Mesendoderm (in vitro differentiated cells): ENCODE measurements at regions not wholly inside any gene's neighbourhood (a gene's known extent, or its start where the extent isn't known, plus 50 kb on each side); places are given as distances from the start of the nearest gene placed in this dataset.

Experiments used
- DNase-seq: peaks from one replicate; pipeline ENCODE4 v3.0.0; 2013
- H2AK5ac ChIP-seq: 2 replicates; pipeline ENCODE4 v1.6.1; 2013; ENCODE audit warnings: low read length, inconsistent platforms
- H2BK120ac ChIP-seq: 2 replicates; pipeline ENCODE4 v1.6.1; 2013; ENCODE audit warnings: low read depth, mild to moderate bottlenecking, low read length, moderate library complexity, mixed read lengths
- H2BK15ac ChIP-seq: replicated peaks from 2 replicates; pipeline ENCODE4 v1.6.1; 2013; ENCODE audit warnings: low read depth, mild to moderate bottlenecking, moderate library complexity
- H2BK5ac ChIP-seq: 2 replicates; pipeline ENCODE4 v1.6.1; 2013; ENCODE audit warnings: low read length, inconsistent platforms
- H3K18ac ChIP-seq: 2 replicates; pipeline ENCODE4 v1.6.1; 2013; ENCODE audit warnings: mild to moderate bottlenecking, low read length, mixed read lengths
- H3K23ac ChIP-seq: one replicate; pipeline ENCODE4 v1.6.1; 2013; ENCODE audit warnings: low read length
- H3K27ac ChIP-seq: 2 replicates; pipeline ENCODE4 v1.5.1; 2013; ENCODE audit warnings: low read depth, mild to moderate bottlenecking, inconsistent platforms, low read length, moderate library complexity
- H3K27me3 ChIP-seq: 2 replicates; pipeline ENCODE4 v1.6.1; 2013; ENCODE audit warnings: low read length, control low read depth, mild to moderate bottlenecking, inconsistent platforms; ENCODE audit not compliant: insufficient read depth, poor library complexity
- H3K36me3 ChIP-seq: 2 replicates; pipeline ENCODE4 v1.6.1; 2013; ENCODE audit warnings: low read length, inconsistent platforms; ENCODE audit not compliant: control insufficient read depth, insufficient read depth
- H3K4ac ChIP-seq: one replicate; pipeline ENCODE4 v1.6.1; 2013; ENCODE audit warnings: low read depth, mild to moderate bottlenecking, low read length, moderate library complexity
- H3K4me1 ChIP-seq: 2 replicates; pipeline ENCODE4 v1.6.1; 2013; ENCODE audit warnings: low read depth, low read length, inconsistent platforms; ENCODE audit not compliant: control insufficient read depth
- H3K4me2 ChIP-seq: 2 replicates; pipeline ENCODE4 v1.6.1; 2013; ENCODE audit warnings: low read length
- H3K4me3 ChIP-seq: 2 replicates; pipeline ENCODE4 v1.5.1; 2013; ENCODE audit warnings: mild to moderate bottlenecking, low read length
- H3K56ac ChIP-seq: one replicate; pipeline ENCODE4 v1.6.1; 2013; ENCODE audit warnings: low read length
- H3K79me1 ChIP-seq: 2 replicates; pipeline ENCODE4 v1.6.1; 2013; ENCODE audit warnings: low read length, inconsistent platforms
- H3K79me2 ChIP-seq: 2 replicates; pipeline ENCODE4 v1.6.1; 2013; ENCODE audit warnings: mild to moderate bottlenecking, low read length; ENCODE audit not compliant: control insufficient read depth, insufficient read depth
- H3K9ac ChIP-seq: 2 replicates; pipeline ENCODE4 v1.6.1; 2013; ENCODE audit warnings: low read length, inconsistent platforms
- H4K5ac ChIP-seq: one replicate; pipeline ENCODE4 v1.6.1; 2013; ENCODE audit warnings: low read length
- H4K8ac ChIP-seq: one replicate; pipeline ENCODE4 v1.6.1; 2013; ENCODE audit warnings: low read depth, mild to moderate bottlenecking, control low read depth, low read length, moderate library complexity
- WGBS: extraction: QIAGEN DNeasy Blood & Tissue Kit; methylation state at CpG from one replicate; pipeline ENCODE4 v1.1.7; 2013; ENCODE audit warnings: low lambda C conversion rate, missing lambda C conversion rate; ENCODE audit not compliant: insufficient coverage; ENCODE audit errors: extremely low coverage; 5-methylcytosine and 5-hydroxymethylcytosine counted together

DNA sequence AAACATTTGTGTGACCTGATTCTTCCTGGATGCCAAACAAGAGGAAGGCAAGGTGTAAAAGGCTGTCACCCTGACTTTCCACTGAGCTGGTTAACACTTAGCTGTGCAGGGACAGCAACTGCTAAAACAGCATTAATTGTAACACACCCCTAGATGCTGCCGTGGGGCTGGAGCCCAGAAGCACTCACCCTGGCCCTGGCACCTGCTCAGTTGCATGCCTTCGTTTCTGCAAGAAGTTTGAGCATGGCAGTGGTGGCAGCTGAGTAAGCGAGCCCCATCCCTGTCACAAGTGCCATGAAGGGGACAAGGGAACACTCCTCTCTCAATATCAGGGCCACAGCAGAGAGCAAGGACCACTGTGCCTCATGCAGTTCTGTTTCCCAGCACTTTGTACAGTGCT, 330.2 kb downstream of the TMEM114 start:
- no peak overlapping the region for H2BK15ac ChIP-seq
- no peak overlapping the region for H3K9ac ChIP-seq
- H3K79me2 ChIP-seq, result no peaks in the 10 kb centered on the region
- H2AK5ac ChIP-seq, result no peak overlapping the region
- no peak overlapping the region for H2BK120ac ChIP-seq
- no peak overlapping the region for H3K4me2 ChIP-seq
- no peak overlapping the region for H4K5ac ChIP-seq
- H3K79me1 ChIP-seq, result no peaks in the 10 kb centered on the region
- no peak overlapping the region for H2BK5ac ChIP-seq
- H3K56ac ChIP-seq, result no peak overlapping the region
- DNase-seq, result no peak
- no peak overlapping the region for H3K18ac ChIP-seq
- H3K4ac ChIP-seq, result no peak overlapping the region
- no peak overlapping the region for H3K4me3 ChIP-seq
- no peaks in the 10 kb centered on the region for H3K36me3 ChIP-seq
- H3K23ac ChIP-seq, result no peak overlapping the region
- no peak overlapping the region for H3K27ac ChIP-seq
- no peaks in the 10 kb centered on the region for H3K4me1 ChIP-seq
- no CpG with 5 or more reads among the region's 3 CpGs for WGBS
- no peak overlapping the region for H4K8ac ChIP-seq
- H3K27me3 ChIP-seq, result no peaks in the 10 kb centered on the region

DNA sequence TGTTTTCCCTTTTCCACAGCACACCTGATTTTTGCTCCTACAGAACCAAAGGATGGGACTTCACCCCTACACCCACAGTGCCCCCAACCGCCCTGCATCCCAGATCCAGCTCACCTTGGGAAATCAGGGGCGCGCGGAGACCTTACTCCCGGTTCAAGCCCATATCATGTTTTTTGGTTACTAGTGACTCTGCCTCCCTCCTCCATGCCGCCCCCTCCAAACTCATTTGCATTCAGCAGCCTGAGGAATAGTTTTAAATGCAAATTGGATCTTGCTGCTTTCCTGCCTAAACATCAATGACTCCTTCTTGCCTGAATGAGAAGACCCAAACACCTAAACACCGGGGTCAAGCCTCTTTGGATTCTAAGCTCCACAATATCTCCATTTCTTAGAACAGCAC, 331.8 kb downstream of the TMEM114 start:
- no peak overlapping the region for H3K4me2 ChIP-seq
- no CpG with 5 or more reads among the region's 7 CpGs for WGBS
- H2BK120ac ChIP-seq, result no peak overlapping the region
- no peaks in the 10 kb centered on the region for H3K27me3 ChIP-seq
- no peaks in the 10 kb centered on the region for H3K36me3 ChIP-seq
- no peak overlapping the region for H3K4me3 ChIP-seq
- no peak overlapping the region for H3K4ac ChIP-seq
- no peak overlapping the region for H3K18ac ChIP-seq
- no peak overlapping the region for H3K23ac ChIP-seq
- no peak overlapping the region for H2AK5ac ChIP-seq
- no peak overlapping the region for H2BK5ac ChIP-seq
- no peaks in the 10 kb centered on the region for H3K4me1 ChIP-seq
- no peak overlapping the region for H4K5ac ChIP-seq
- H2BK15ac ChIP-seq, result no peak overlapping the region
- no peak overlapping the region for H3K9ac ChIP-seq
- H3K79me1 ChIP-seq, result no peaks in the 10 kb centered on the region
- H3K27ac ChIP-seq, result no peak overlapping the region
- H3K79me2 ChIP-seq, result no peaks in the 10 kb centered on the region
- no peak for DNase-seq
- no peak overlapping the region for H3K56ac ChIP-seq
- no peak overlapping the region for H4K8ac ChIP-seq

DNA sequence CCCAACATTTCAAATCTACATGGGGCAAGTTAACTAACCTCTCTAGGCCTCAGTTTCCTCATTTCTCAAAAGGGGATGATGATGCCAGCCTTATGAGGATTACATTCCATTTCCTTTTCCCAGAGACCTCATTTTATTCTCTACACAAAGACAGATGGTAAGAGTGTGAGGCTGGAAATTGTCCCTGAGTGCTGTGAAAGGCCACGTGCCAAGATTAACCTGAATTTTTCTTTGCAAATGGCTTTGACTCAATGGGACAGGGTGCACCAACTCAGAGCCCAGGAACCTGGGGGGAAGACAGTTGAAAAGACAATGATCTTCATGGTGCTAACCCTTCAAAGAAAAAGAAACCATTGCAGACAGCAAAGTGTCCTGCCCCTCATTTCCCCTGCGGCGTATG, 332.8 kb downstream of the TMEM114 start:
- Histone ChIP-seq H3K4ac (no peak overlapping the region), H3K79me2 (no peaks in the 10 kb centered on the region), H3K27me3 (no peaks in the 10 kb centered on the region), H3K79me1 (no peaks in the 10 kb centered on the region), H2BK120ac (no peak overlapping the region), H3K4me2 (no peak overlapping the region), H3K36me3 (no peaks in the 10 kb centered on the region), H4K5ac (no peak overlapping the region), H2BK5ac (no peak overlapping the region), H3K27ac (no peak overlapping the region), H3K4me1 (no peaks in the 10 kb centered on the region), H3K18ac (no peak overlapping the region), H4K8ac (no peak overlapping the region), H2AK5ac (no peak overlapping the region), H2BK15ac (no peak overlapping the region), H3K4me3 (no peak overlapping the region), H3K23ac (no peak overlapping the region), H3K56ac (no peak overlapping the region), H3K9ac (no peak overlapping the region)
- no CpG with 5 or more reads among the region's 3 CpGs for WGBS
- DNase-seq, result no peak

DNA sequence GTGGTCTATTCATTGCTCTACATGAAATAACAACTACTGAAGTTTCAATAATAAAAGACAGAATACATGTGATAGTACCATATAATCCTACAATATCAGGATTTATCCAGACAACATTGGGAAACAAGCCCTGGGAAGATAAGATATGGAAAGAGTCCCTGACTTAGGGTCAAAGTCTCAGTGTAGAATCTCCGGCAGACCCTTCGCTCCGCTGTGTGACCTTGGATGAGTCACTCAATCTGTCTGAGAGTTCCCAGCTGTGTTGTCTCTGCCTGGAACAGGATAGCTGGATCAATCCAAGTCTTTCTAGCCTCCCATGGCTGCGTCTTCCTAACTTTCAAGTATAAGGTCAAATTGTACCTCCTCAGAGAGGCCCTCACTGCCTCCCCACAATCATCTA, 335.9 kb downstream of the TMEM114 start:
- Histone ChIP-seq H3K79me1 (no peaks in the 10 kb centered on the region), H3K4ac (no peak overlapping the region), H2AK5ac (no peak overlapping the region), H3K27ac (no peak overlapping the region), H3K23ac (no peak overlapping the region), H3K56ac (no peak overlapping the region), H3K18ac (no peak overlapping the region), H2BK15ac (no peak overlapping the region), H2BK5ac (no peak overlapping the region), H4K5ac (no peak overlapping the region), H3K4me2 (no peak overlapping the region), H3K36me3 (no peaks in the 10 kb centered on the region), H3K4me3 (no peak overlapping the region), H3K9ac (no peak overlapping the region), H4K8ac (no peak overlapping the region), H3K4me1 (no peaks in the 10 kb centered on the region), H2BK120ac (no peak overlapping the region), H3K79me2 (no peaks in the 10 kb centered on the region), H3K27me3 (no peaks in the 10 kb centered on the region)
- no peak for DNase-seq
- WGBS, result no CpG with 5 or more reads among the region's 4 CpGs

DNA sequence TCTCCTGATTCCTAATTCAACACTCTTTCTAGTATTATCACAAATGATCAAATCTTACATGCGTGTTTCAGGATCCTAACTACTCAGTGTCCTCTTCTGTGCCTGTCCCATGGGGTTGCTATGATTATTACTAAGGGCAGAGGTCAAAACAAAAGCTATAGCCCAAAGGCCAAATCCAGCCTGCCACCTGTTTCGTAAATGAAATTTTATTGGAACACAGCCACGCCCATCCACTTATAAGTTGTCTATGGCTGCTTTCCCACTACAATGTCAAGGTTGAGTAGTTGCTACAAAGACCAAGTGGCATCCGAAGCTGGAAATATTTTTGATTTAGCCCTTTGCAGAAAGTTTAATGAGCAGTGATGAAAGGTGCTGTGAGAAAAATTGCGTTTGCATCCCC, 336.6 kb downstream of the TMEM114 start:
- Histone ChIP-seq H2AK5ac (no peak overlapping the region), H3K4me3 (no peak overlapping the region), H2BK15ac (no peak overlapping the region), H4K8ac (no peak overlapping the region), H3K4ac (no peak overlapping the region), H3K36me3 (no peaks in the 10 kb centered on the region), H3K79me2 (no peaks in the 10 kb centered on the region), H2BK120ac (no peak overlapping the region), H2BK5ac (no peak overlapping the region), H3K9ac (no peak overlapping the region), H3K56ac (no peak overlapping the region), H4K5ac (no peak overlapping the region), H3K4me2 (no peak overlapping the region), H3K23ac (no peak overlapping the region), H3K27ac (no peak overlapping the region), H3K27me3 (no peaks in the 10 kb centered on the region), H3K4me1 (no peaks in the 10 kb centered on the region), H3K18ac (no peak overlapping the region), H3K79me1 (no peaks in the 10 kb centered on the region)
- no CpG with 5 or more reads among the region's 5 CpGs for WGBS
- no peak for DNase-seq

DNA sequence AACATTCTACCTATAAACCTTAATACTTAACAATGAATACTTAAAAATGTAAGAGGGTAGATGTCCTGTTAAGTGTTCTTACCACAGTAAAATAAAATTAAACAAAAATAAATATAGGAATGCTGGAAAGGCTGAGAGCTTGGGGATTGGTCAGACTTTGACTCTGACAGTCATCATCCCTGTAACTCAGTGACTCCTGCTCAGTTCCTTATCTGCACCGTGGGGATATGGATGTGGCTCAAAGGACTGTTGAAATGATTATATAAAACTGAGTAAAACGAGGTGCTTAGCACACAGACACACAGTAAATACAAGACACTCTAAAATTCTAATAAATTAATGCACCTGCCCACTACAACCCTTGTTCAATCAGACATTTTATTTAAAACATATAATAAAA, 338.6 kb downstream of the TMEM114 start:
- no peak overlapping the region for H3K4me2 ChIP-seq
- no peak overlapping the region for H3K27ac ChIP-seq
- no peak overlapping the region for H2BK5ac ChIP-seq
- no peak overlapping the region for H4K8ac ChIP-seq
- H3K4me1 ChIP-seq, result no peaks in the 10 kb centered on the region
- no peaks in the 10 kb centered on the region for H3K79me2 ChIP-seq
- DNase-seq, result no peak
- H3K18ac ChIP-seq, result no peak overlapping the region
- H3K36me3 ChIP-seq, result no peaks in the 10 kb centered on the region
- no peak overlapping the region for H3K23ac ChIP-seq
- WGBS, result no CpG with 5 or more reads among the region's 2 CpGs
- no peak overlapping the region for H2BK120ac ChIP-seq
- no peak overlapping the region for H3K9ac ChIP-seq
- H4K5ac ChIP-seq, result no peak overlapping the region
- H2AK5ac ChIP-seq, result no peak overlapping the region
- H3K4me3 ChIP-seq, result no peak overlapping the region
- H3K79me1 ChIP-seq, result no peaks in the 10 kb centered on the region
- no peaks in the 10 kb centered on the region for H3K27me3 ChIP-seq
- H3K4ac ChIP-seq, result no peak overlapping the region
- no peak overlapping the region for H2BK15ac ChIP-seq
- no peak overlapping the region for H3K56ac ChIP-seq
